HL-60 (cell line): ENCODE measurements at regions not wholly inside any gene's neighbourhood (a gene's known extent, or its start where the extent isn't known, plus 50 kb on each side); places are given as distances from the start of the nearest gene placed in this dataset.

ENCODE experiments used
- DNase-seq, 2 experiments: peaks; one replicate each; pipeline ENCODE4 v3.0.0-alpha.2; 2010 to 2020; ENCODE audit warnings: low read depth in 1 of 2, low spot score in 1 of 2
- H3K27ac ChIP-seq: fragments of 250-450 bp; sonication (Bioruptor Pico); replicated peaks from 2 replicates; pipeline ENCODE4 v1.5.1; 2020; ENCODE audit warnings: mild to moderate bottlenecking, moderate library complexity
- H3K27me3 ChIP-seq: fragments of 250-450 bp; sonication (Bioruptor Pico); 2 replicates; pipeline ENCODE4 v1.5.1; 2021; ENCODE audit warnings: mild to moderate bottlenecking, moderate library complexity; ENCODE audit not compliant: insufficient read depth, poor library complexity, severe bottlenecking
- H3K4me3 ChIP-seq: replicated peaks from 2 replicates; pipeline ENCODE4 v1.5.1; 2011; ENCODE audit warnings: mild to moderate bottlenecking, control low read depth, low read length; ENCODE audit not compliant: insufficient read depth
- GABPA ChIP-seq: IDR thresholded peaks from 2 replicates; pipeline ENCODE4 v1.6.1; 2012; ENCODE audit warnings: low read depth
- POLR2AphosphoS5 ChIP-seq: IDR thresholded peaks from 2 replicates; pipeline ENCODE4 v1.6.1; 2012; ENCODE audit warnings: low read depth
- SPI1 ChIP-seq: IDR thresholded peaks from 2 replicates; pipeline ENCODE4 v1.6.1; 2012; ENCODE audit warnings: low read depth, mild to moderate bottlenecking, borderline replicate concordance
- TF ChIP-seq, protein P1 (sequence below): IDR thresholded peaks from one replicate; pipeline ENCODE4 v1.5.1; 2011; ENCODE audit warnings: low read length, control low read depth, inconsistent platforms; ENCODE audit not compliant: insufficient read depth
- TF ChIP-seq, protein P2 (sequence below): IDR thresholded peaks from 2 replicates; pipeline ENCODE4 v1.6.1; 2012; ENCODE audit warnings: low read depth; ENCODE audit not compliant: insufficient replicate concordance

DNA sequence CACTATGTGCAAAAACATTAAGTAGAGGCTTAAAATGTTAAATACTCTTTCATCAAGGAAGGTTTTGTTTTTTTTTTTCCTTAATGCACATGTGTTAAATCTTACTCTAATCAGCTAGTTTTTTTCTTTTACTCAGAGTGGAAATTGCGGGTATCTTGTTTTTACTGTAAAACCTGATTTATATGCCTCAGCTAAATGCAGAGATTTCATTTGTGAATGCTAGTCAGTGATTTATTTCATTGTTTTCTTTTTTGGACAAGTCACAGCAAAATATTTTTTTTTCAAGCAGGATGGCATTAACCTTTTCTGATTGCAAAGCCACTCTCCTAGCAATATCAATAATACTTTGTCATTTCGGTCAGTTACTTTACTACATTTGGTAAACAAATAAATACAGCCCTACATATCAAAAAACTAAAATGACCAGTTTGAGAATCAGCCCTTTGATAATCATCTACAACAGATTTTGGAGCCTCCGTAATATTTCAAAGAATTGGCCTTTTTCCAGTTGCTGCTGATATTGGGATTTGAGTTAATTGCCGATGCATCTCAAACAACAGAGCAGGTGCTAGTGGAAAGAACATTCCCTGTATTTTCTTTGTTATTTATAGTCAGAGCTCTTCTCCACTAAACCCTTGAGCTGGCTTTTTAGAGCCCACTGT, 579.2 kb upstream of the ZNF608 start:
- H3K27me3 ChIP-seq = no peaks in the 10 kb centered on the region
- no peak overlapping the region for H3K27ac ChIP-seq
- DNase-seq = no peak
- TF ChIP-seq POLR2AphosphoS5 (no peak), SPI1 (no peak), GABPA (no peak)
- TF ChIP-seq, protein P1, sequence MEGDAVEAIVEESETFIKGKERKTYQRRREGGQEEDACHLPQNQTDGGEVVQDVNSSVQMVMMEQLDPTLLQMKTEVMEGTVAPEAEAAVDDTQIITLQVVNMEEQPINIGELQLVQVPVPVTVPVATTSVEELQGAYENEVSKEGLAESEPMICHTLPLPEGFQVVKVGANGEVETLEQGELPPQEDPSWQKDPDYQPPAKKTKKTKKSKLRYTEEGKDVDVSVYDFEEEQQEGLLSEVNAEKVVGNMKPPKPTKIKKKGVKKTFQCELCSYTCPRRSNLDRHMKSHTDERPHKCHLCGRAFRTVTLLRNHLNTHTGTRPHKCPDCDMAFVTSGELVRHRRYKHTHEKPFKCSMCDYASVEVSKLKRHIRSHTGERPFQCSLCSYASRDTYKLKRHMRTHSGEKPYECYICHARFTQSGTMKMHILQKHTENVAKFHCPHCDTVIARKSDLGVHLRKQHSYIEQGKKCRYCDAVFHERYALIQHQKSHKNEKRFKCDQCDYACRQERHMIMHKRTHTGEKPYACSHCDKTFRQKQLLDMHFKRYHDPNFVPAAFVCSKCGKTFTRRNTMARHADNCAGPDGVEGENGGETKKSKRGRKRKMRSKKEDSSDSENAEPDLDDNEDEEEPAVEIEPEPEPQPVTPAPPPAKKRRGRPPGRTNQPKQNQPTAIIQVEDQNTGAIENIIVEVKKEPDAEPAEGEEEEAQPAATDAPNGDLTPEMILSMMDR = no peak
- TF ChIP-seq, protein P2, sequence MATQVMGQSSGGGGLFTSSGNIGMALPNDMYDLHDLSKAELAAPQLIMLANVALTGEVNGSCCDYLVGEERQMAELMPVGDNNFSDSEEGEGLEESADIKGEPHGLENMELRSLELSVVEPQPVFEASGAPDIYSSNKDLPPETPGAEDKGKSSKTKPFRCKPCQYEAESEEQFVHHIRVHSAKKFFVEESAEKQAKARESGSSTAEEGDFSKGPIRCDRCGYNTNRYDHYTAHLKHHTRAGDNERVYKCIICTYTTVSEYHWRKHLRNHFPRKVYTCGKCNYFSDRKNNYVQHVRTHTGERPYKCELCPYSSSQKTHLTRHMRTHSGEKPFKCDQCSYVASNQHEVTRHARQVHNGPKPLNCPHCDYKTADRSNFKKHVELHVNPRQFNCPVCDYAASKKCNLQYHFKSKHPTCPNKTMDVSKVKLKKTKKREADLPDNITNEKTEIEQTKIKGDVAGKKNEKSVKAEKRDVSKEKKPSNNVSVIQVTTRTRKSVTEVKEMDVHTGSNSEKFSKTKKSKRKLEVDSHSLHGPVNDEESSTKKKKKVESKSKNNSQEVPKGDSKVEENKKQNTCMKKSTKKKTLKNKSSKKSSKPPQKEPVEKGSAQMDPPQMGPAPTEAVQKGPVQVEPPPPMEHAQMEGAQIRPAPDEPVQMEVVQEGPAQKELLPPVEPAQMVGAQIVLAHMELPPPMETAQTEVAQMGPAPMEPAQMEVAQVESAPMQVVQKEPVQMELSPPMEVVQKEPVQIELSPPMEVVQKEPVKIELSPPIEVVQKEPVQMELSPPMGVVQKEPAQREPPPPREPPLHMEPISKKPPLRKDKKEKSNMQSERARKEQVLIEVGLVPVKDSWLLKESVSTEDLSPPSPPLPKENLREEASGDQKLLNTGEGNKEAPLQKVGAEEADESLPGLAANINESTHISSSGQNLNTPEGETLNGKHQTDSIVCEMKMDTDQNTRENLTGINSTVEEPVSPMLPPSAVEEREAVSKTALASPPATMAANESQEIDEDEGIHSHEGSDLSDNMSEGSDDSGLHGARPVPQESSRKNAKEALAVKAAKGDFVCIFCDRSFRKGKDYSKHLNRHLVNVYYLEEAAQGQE = no peak
- H3K4me3 ChIP-seq = no peak overlapping the region

DNA sequence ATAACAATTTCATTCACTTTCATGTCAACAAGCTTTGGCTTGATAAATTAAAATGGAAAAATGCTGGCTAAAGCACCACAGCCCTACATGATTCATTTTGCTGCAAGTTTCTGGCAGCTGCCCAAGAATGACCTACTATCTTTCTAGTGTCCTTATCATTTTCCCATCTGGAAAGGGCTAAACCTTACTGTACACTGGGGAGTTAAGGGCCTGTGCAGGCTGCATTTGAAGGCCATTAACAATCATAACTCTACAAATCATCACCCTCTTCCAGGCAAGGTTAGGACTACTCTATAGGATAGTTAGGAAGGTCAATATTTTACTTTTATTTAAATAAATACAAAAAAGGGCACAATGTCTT, 579.7 kb upstream of the ZNF608 start:
- DNase-seq = no peak
- Histone ChIP-seq H3K4me3 (no peak overlapping the region), H3K27me3 (no peaks in the 10 kb centered on the region), H3K27ac (no peak overlapping the region)
- TF ChIP-seq POLR2AphosphoS5 (no peak), SPI1 (no peak), GABPA (no peak)
- TF ChIP-seq, protein P1 = no peak
- TF ChIP-seq, protein P2 = no peak

DNA sequence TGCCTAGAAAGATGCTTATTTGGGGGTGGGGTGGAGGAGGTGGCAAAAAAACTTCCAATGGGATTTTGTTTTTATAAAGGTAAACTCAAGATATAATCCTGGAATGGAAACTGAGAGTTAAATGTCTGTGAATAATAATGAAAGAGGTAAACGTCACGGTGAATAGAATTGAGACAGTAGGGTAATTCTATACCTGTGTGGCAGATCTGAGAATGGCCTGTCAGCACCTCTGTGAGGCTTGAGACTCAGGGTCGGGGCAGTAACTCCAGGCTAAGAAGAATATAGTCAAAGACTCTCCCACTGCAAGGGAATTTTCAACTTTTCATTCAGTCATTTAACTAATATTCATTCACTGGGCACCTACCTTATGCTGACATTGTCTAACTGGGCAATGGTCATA, 581.2 kb upstream of the ZNF608 start:
- Histone ChIP-seq H3K27ac (no peak overlapping the region), H3K4me3 (no peak overlapping the region), H3K27me3 (no peaks in the 10 kb centered on the region)
- TF ChIP-seq, protein P1 = no peak
- TF ChIP-seq SPI1 (no peak), GABPA (no peak), POLR2AphosphoS5 (no peak)
- TF ChIP-seq, protein P2 = no peak
- no peak for DNase-seq
